GM21360 (cell line): ENCODE measurements at regions not wholly inside any gene's neighbourhood (a gene's known extent, or its start where the extent isn't known, plus 50 kb on each side); places are given as distances from the start of the nearest gene placed in this dataset.
"Not testable (repeated sequence)": the region's sequence is repeated elsewhere in the genome, so short reads cannot be mapped to it uniquely, and the experiment has no call there.

Experiments used
- ATAC-seq: cut with Tn5 transposase; IDR thresholded peaks from one replicate; pipeline ENCODE4 v1.9.1; 2021; ENCODE audit warnings: mild to moderate bottlenecking, moderate library complexity; ENCODE audit not compliant: unreplicated experiment

GRCh38 chrX:46235778-46236177 is 309.4 kb downstream of the ZNF674 start:
- ATAC-seq: no peak

- ATAC-seq: no peak
These were observed 310.4 kb downstream of the ZNF674 start for GRCh38 chrX:46234775-46235174.

- ATAC-seq: no peak
These were observed 316.8 kb downstream of the ZNF674 start for GRCh38 chrX:46228389-46228788.

GRCh38 chrX:46226422-46226821 is 318.8 kb downstream of the ZNF674 start:
- no peak for ATAC-seq

- not testable (repeated sequence) for ATAC-seq
These were observed 321.7 kb downstream of the ZNF674 start for GRCh38 chrX:46223499-46223898.

GRCh38 chrX:46220822-46221221 is 324.4 kb downstream of the ZNF674 start:
- ATAC-seq: no peak

- no peak for ATAC-seq
These were observed 326.8 kb downstream of the ZNF674 start for GRCh38 chrX:46218373-46218772.

- ATAC-seq: no peak
These were observed 328.8 kb downstream of the ZNF674 start for GRCh38 chrX:46216406-46216805.

- ATAC-seq: no peak
These were observed 334.1 kb downstream of the ZNF674 start for GRCh38 chrX:46211079-46211478.

- no peak for ATAC-seq
These were observed 335.5 kb downstream of the ZNF674 start for GRCh38 chrX:46209768-46210167.

- ATAC-seq: no peak
These were observed 336.2 kb downstream of the ZNF674 start for GRCh38 chrX:46209037-46209436.

- no peak for ATAC-seq
These were observed 336.9 kb downstream of the ZNF674 start for GRCh38 chrX:46208225-46208854.

GRCh38 chrX:46204721-46205422 is 340.3 kb downstream of the ZNF674 start:
- no peak for ATAC-seq

- no peak for ATAC-seq
These were observed 342.3 kb downstream of the ZNF674 start for GRCh38 chrX:46202733-46203514.

- no peak for ATAC-seq
These were observed 344.8 kb downstream of the ZNF674 start for GRCh38 chrX:46200413-46200812.

- no peak for ATAC-seq
These were observed 346.4 kb downstream of the ZNF674 start for GRCh38 chrX:46198858-46199257.

GRCh38 chrX:46186811-46187106 is 358.5 kb downstream of the ZNF674 start:
- ATAC-seq: not testable (repeated sequence)

GRCh38 chrX:46185923-46186810 is 359.1 kb downstream of the ZNF674 start:
- no peak for ATAC-seq

- no peak for ATAC-seq
These were observed 360.5 kb downstream of the ZNF674 start for GRCh38 chrX:46184749-46185148.

- ATAC-seq: peak; percentile 83
These were observed 364.9 kb downstream of the ZNF674 start for GRCh38 chrX:46180258-46180687.

- ATAC-seq: no peak
These were observed 365.5 kb downstream of the ZNF674 start for GRCh38 chrX:46179748-46180147.
